Nephron progenitor cell (in vitro differentiated cells): ENCODE measurements at regions not wholly inside any gene's neighbourhood (a gene's known extent, or its start where the extent isn't known, plus 50 kb on each side); places are given as distances from the start of the nearest gene placed in this dataset.

ENCODE experiments used
- DNase-seq: peaks from one replicate; pipeline ENCODE4 v3.0.0; 2021
- H3K27ac Mint-ChIP-seq: 2 replicates; pipeline ENCODE4 v1.8.0; 2021; ENCODE audit warnings: mild to moderate bottlenecking, moderate library complexity, mixed read lengths
- H3K27me3 Mint-ChIP-seq: 2 replicates; pipeline ENCODE4 v1.8.0; 2021; ENCODE audit warnings: mild to moderate bottlenecking, low read depth, mixed read lengths; ENCODE audit not compliant: poor library complexity
- H3K36me3 Mint-ChIP-seq: 2 replicates; pipeline ENCODE4 v1.8.0; 2021; ENCODE audit warnings: low read depth, mixed read lengths
- H3K4me1 Mint-ChIP-seq: 2 replicates; pipeline ENCODE4 v1.8.0; 2021; ENCODE audit warnings: mixed read lengths
- H3K4me3 Mint-ChIP-seq: 2 replicates; pipeline ENCODE4 v1.8.0; 2021; ENCODE audit warnings: mild to moderate bottlenecking, moderate library complexity, mixed read lengths
- H3K9me3 Mint-ChIP-seq: 2 replicates; pipeline ENCODE4 v1.8.0; 2021; ENCODE audit warnings: mild to moderate bottlenecking, moderate library complexity, mixed read lengths
- CTCF ChIP-seq: fragments of 200-600 bp; sonication (generic); IDR thresholded peaks from 2 replicates; pipeline ENCODE4 v1.5.0; 2021; ENCODE audit warnings: antibody characterized with exemption

- TF ChIP-seq CTCF = no peak
- Mint-ChIP-seq H3K4me3 (no peak overlapping the region), H3K36me3 (peaks cover 9% of the 10 kb centered on the region), H3K27me3 (peaks cover 12% of the 10 kb centered on the region), H3K9me3 (peaks cover 32% of the 10 kb centered on the region), H3K4me1 (peaks cover 32% of the 10 kb centered on the region), H3K27ac (no peak overlapping the region)
- no peak for DNase-seq
These were observed 100.6 kb downstream of the HNRNPLL start for GRCh38 chr2:38502107-38502506.

GRCh38 chr2:38500283-38500634 lies 102.5 kb downstream of the HNRNPLL start:
- H3K27ac Mint-ChIP-seq = peak overlapping the region; percentile 1
- H3K27me3 Mint-ChIP-seq = peaks cover 12% of the 10 kb centered on the region
- DNase-seq = no peak
- no peak for TF ChIP-seq CTCF
- H3K4me1 Mint-ChIP-seq = peaks cover 42% of the 10 kb centered on the region
- peaks cover 32% of the 10 kb centered on the region for H3K9me3 Mint-ChIP-seq
- peaks cover 9% of the 10 kb centered on the region for H3K36me3 Mint-ChIP-seq
- no peak overlapping the region for H3K4me3 Mint-ChIP-seq

GRCh38 chr2:38499548-38500282 lies 103.0 kb downstream of the HNRNPLL start:
- Mint-ChIP-seq H3K4me3 (no peak overlapping the region), H3K27me3 (peaks cover 12% of the 10 kb centered on the region), H3K36me3 (peaks cover 9% of the 10 kb centered on the region), H3K27ac (peak overlapping the region; percentile 17), H3K4me1 (peaks cover 47% of the 10 kb centered on the region), H3K9me3 (peaks cover 32% of the 10 kb centered on the region)
- no peak for DNase-seq
- TF ChIP-seq CTCF = no peak

GRCh38 chr2:38498045-38498481 lies 104.7 kb downstream of the HNRNPLL start:
- Mint-ChIP-seq H3K27me3 (peaks cover 12% of the 10 kb centered on the region), H3K9me3 (peaks cover 24% of the 10 kb centered on the region), H3K4me1 (peaks cover 56% of the 10 kb centered on the region), H3K27ac (peak overlapping the region; percentile 62), H3K36me3 (peaks cover 9% of the 10 kb centered on the region), H3K4me3 (peak overlapping the region; percentile 46)
- no peak for TF ChIP-seq CTCF
- peak; percentile 34 for DNase-seq

GRCh38 chr2:38497670-38498037 lies 105.1 kb downstream of the HNRNPLL start:
- peak overlapping the region; percentile 62 for H3K27ac Mint-ChIP-seq
- H3K9me3 Mint-ChIP-seq = peaks cover 20% of the 10 kb centered on the region
- DNase-seq = no peak
- H3K4me3 Mint-ChIP-seq = peak overlapping the region; percentile 46
- H3K27me3 Mint-ChIP-seq = peaks cover 12% of the 10 kb centered on the region
- H3K36me3 Mint-ChIP-seq = peaks cover 8% of the 10 kb centered on the region
- peaks cover 56% of the 10 kb centered on the region for H3K4me1 Mint-ChIP-seq
- TF ChIP-seq CTCF = no peak
